Mesothelial cell of epicardium (in vitro differentiated cells): ENCODE measurements at regions not wholly inside any gene's neighbourhood (a gene's known extent, or its start where the extent isn't known, plus 50 kb on each side); places are given as distances from the start of the nearest gene placed in this dataset.
A peak's percentile ranks its signal among the peaks of the same experiment; 100 is the strongest.
"Not testable (repeated sequence)": the region's sequence is repeated elsewhere in the genome, so short reads cannot be mapped to it uniquely, and the experiment has no call there.

Source experiments
- DNase-seq, 2 experiments: peaks; one replicate each; pipeline ENCODE4 v3.0.0; 2021; ENCODE audit warnings: low spot score in 2 of 2; ENCODE audit not compliant: unreplicated experiment in 2 of 2
- H3K27ac Mint-ChIP-seq: 2 replicates; pipeline ENCODE4 v1.8.0; 2021; ENCODE audit warnings: mixed read lengths
- H3K27me3 Mint-ChIP-seq: 2 replicates; pipeline ENCODE4 v1.8.0; 2021; ENCODE audit warnings: low read depth, mixed read lengths
- H3K36me3 Mint-ChIP-seq: 2 replicates; pipeline ENCODE4 v1.8.0; 2021; ENCODE audit warnings: mixed read lengths
- H3K4me1 Mint-ChIP-seq: 2 replicates; pipeline ENCODE4 v1.8.0; 2021; ENCODE audit warnings: mixed read lengths
- H3K4me3 Mint-ChIP-seq: 2 replicates; pipeline ENCODE4 v1.8.0; 2021; ENCODE audit warnings: mild to moderate bottlenecking, moderate library complexity, mixed read lengths
- H3K9me3 Mint-ChIP-seq: 2 replicates; pipeline ENCODE4 v1.8.0; 2021; ENCODE audit warnings: mixed read lengths
- CTCF ChIP-seq: fragments of 200-600 bp; sonication (generic); IDR thresholded peaks from one replicate; pipeline ENCODE4 v1.5.0; 2021; ENCODE audit warnings: antibody characterized with exemption; ENCODE audit not compliant: unreplicated experiment

- DNase-seq: no peak
- H3K27ac Mint-ChIP-seq: no peak overlapping the region
- no peak overlapping the region for H3K4me3 Mint-ChIP-seq
- TF ChIP-seq CTCF: no peak
- H3K4me1 Mint-ChIP-seq: peaks cover 7% of the 10 kb centered on the region
- H3K27me3 Mint-ChIP-seq: peaks cover 12% of the 10 kb centered on the region
- peaks cover 2% of the 10 kb centered on the region for H3K36me3 Mint-ChIP-seq
- H3K9me3 Mint-ChIP-seq: peaks cover 30% of the 10 kb centered on the region
These were observed 64.0 kb upstream of the KCNK2 start for GRCh38 chr1:215018555-215018954.

GRCh38 chr1:215022204-215022603 lies 60.3 kb upstream of the KCNK2 start:
- no peak overlapping the region for H3K27ac Mint-ChIP-seq
- H3K4me3 Mint-ChIP-seq: no peak overlapping the region
- H3K36me3 Mint-ChIP-seq: peaks cover 2% of the 10 kb centered on the region
- DNase-seq: no peak
- H3K9me3 Mint-ChIP-seq: peaks cover 16% of the 10 kb centered on the region
- H3K27me3 Mint-ChIP-seq: peaks cover 15% of the 10 kb centered on the region
- H3K4me1 Mint-ChIP-seq: peaks cover 14% of the 10 kb centered on the region
- TF ChIP-seq CTCF: no peak

GRCh38 chr1:215022741-215023141 lies 59.8 kb upstream of the KCNK2 start:
- no peak for DNase-seq
- Mint-ChIP-seq H3K9me3 (peaks cover 13% of the 10 kb centered on the region), H3K4me3 (no peak overlapping the region), H3K36me3 (peaks cover 2% of the 10 kb centered on the region), H3K27me3 (peaks cover 16% of the 10 kb centered on the region), H3K27ac (no peak overlapping the region), H3K4me1 (peaks cover 14% of the 10 kb centered on the region)
- no peak for TF ChIP-seq CTCF

- peaks cover 2% of the 10 kb centered on the region for H3K36me3 Mint-ChIP-seq
- DNase-seq: no peak
- TF ChIP-seq CTCF: no peak
- H3K27ac Mint-ChIP-seq: peak overlapping the region; percentile 56
- peaks cover 15% of the 10 kb centered on the region for H3K27me3 Mint-ChIP-seq
- H3K4me1 Mint-ChIP-seq: peaks cover 14% of the 10 kb centered on the region
- H3K4me3 Mint-ChIP-seq: no peak overlapping the region
- peaks cover 9% of the 10 kb centered on the region for H3K9me3 Mint-ChIP-seq
These were observed 59.2 kb upstream of the KCNK2 start for GRCh38 chr1:215023155-215023832.

GRCh38 chr1:215028954-215029353 lies 53.6 kb upstream of the KCNK2 start:
- no peak overlapping the region for H3K4me3 Mint-ChIP-seq
- peaks cover 4% of the 10 kb centered on the region for H3K4me1 Mint-ChIP-seq
- DNase-seq: no peak
- no peaks in the 10 kb centered on the region for H3K9me3 Mint-ChIP-seq
- H3K27me3 Mint-ChIP-seq: peaks cover 30% of the 10 kb centered on the region
- TF ChIP-seq CTCF: peak; percentile 20
- no peaks in the 10 kb centered on the region for H3K36me3 Mint-ChIP-seq
- H3K27ac Mint-ChIP-seq: no peak overlapping the region

- not testable (repeated sequence) for H3K4me1 Mint-ChIP-seq, H3K4me3 Mint-ChIP-seq, H3K36me3 Mint-ChIP-seq
These were observed 52.0 kb upstream of the KCNK2 start for GRCh38 chr1:215030581-215030980.

More at GRCh38 chr1:215030581-215030980, 52.0 kb upstream of the KCNK2 start:
- not testable (repeated sequence) for H3K27ac Mint-ChIP-seq, H3K9me3 Mint-ChIP-seq, DNase-seq
- H3K27me3 Mint-ChIP-seq: peaks cover 37% of the 10 kb centered on the region
